ENCODE measurements at regions not wholly inside any gene's neighbourhood (a gene's known extent, or its start where the extent isn't known, plus 50 kb on each side); places are given as distances from the start of the nearest gene placed in this dataset.

DNA sequence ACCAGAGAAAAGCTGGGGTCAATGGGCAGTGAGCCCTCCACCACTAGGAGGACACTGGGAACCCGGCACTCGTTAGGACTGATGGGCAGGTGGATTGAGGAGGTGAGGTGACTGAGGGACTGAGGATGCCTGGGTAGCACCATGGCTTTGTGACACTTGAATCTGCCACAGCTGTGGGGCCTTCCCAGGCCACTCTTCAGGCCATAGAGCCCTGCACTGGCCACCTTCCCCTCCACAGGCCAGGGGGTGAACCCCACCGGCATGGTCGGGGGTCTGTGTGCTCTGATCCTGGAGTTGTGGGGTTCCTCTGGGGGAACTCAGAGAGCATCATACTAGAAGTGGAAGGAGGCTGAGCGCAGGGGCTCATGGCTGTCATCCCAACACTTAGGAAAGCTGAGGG lies 423.5 kb downstream of the ZNF536 start:
- DNase-seq (no peak), ATAC-seq (no peak)
- Histone ChIP-seq H3K4me3 (no peak overlapping the region), H3K27ac (no peak overlapping the region), H3K4me1 (no peaks in the 10 kb centered on the region), H3K9me3 (no peaks in the 10 kb centered on the region), H3K27me3 (no peaks in the 10 kb centered on the region), H3K36me3 (replicated peaks in 1 of 2; ENCODE audit: insufficient read depth in 1 of 2, low read depth in 2 of 2) (no peaks in the 10 kb centered on the region)
- intact Hi-C loops (cut with DNase I): no loop called here
- TF ChIP-seq CTCF (IDR thresholded peaks at IDR 0.05) (no peak), POLR2A (IDR thresholded peaks at IDR 0.05) (no peak)
- WGBS, 2 donors: 77 to 86% methylated on average over 3 to 5 of the region's 5 CpGs

DNA sequence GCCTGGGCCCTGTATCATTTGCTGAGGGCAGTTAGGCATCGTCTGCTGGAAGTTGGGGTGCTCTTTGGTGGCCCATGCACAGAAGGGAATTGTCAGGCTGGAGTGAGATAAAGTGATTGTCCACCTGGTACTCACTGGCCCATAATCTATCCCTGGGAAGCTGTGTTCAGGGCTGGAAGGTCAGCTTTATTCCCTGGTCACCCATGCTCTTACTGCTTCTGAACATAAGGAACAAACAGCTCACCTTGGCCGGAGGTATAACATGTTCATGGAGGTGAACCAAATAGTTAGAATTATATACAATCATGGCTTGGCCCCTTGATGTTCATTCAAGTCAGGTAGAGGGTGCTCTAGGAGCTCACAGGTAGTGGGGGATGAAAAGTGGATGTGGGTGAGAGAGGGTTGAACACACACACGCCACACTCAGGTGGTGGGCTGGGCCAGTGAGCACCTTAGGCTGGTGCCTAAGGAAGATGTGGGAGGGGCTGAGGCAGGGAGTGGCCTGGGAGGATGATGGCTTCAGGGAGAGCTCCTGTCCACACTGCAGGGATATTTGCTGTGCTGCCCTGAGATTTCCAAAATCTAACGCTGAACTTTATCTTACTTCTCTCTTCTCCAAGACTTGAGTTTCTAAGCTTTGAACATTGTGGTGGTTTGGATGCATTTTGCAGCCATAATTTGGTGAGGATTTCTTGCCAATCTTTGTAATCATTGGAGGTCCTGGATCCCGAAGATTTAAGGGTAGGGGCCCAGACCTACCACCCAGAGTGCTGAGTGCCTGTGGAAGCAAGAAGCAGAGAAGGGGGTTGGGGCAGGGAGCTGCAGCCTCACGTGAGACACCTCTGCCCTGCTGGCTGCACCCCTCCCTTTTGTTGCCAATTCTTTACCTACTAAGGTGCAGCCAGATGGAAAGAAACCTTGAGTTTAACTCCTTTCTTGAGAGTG lies 420.6 kb downstream of the ZNF536 start:
- ATAC-seq (no peak), DNase-seq (no peak)
- Histone ChIP-seq H3K27me3 (no peaks in the 10 kb centered on the region), H3K9me3 (no peaks in the 10 kb centered on the region), H3K27ac (no peak overlapping the region), H3K4me1 (no peaks in the 10 kb centered on the region), H3K4me3 (no peak overlapping the region), H3K36me3 (replicated peaks in 1 of 2; ENCODE audit: insufficient read depth in 1 of 2, low read depth in 2 of 2) (no peaks in the 10 kb centered on the region)
- TF ChIP-seq POLR2A (IDR thresholded peaks at IDR 0.05): no peak
- no peak for TF ChIP-seq CTCF (IDR thresholded peaks at IDR 0.05)
- WGBS, 2 donors: 55 to 58% methylated on average over 6 of the region's 6 CpGs
- intact Hi-C loops (cut with DNase I): no loop called here

GRCh38 chr19:30791088-30791487 lies 418.9 kb downstream of the ZNF536 start:
- 53 to 60% methylated on average over 11 to 13 of the region's 13 CpGs for WGBS, 2 donors
- Histone ChIP-seq H3K9me3 (no peaks in the 10 kb centered on the region), H3K36me3 (replicated peaks in 1 of 2; ENCODE audit: insufficient read depth in 1 of 2, low read depth in 2 of 2) (no peaks in the 10 kb centered on the region), H3K27ac (no peak overlapping the region), H3K4me3 (no peak overlapping the region), H3K27me3 (no peaks in the 10 kb centered on the region), H3K4me1 (no peaks in the 10 kb centered on the region)
- TF ChIP-seq POLR2A (IDR thresholded peaks at IDR 0.05): no peak
- no peak for TF ChIP-seq CTCF (IDR thresholded peaks at IDR 0.05)
- DNase-seq (no peak), ATAC-seq (no peak)
- intact Hi-C loops (cut with DNase I): no loop called here

DNA sequence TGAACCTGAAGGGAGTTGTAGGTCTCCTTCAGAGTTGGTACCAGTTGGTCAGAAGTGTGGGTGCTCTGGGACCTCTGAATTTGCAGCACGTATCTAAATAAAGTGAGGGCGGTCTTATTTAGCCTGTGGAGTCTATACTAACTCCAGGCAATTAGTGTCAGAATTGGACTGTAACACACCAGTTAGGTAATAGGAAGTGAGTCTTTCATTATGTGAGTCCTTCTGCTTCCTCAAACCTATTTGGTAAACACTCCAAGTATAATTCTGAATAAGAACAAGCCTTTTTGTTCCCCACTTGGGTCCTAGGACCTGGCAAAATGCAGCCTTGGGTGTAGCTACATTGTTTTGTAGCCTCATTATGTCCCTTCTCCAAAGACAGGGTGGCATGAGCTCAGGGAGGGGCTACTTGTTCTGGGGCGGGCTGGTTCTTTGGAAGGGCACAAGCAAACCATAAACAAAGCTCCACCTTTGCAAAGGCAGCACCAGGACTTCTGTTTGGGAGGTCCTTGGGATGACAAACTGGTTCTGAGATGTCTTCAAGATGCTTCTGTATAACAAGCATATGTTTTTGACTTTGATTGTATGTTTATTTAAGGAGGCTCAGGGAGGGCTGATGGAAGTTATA lies 418.0 kb downstream of the ZNF536 start:
- Histone ChIP-seq H3K27me3 (no peaks in the 10 kb centered on the region), H3K9me3 (no peaks in the 10 kb centered on the region), H3K4me1 (no peaks in the 10 kb centered on the region), H3K36me3 (replicated peaks in 1 of 2; ENCODE audit: insufficient read depth in 1 of 2, low read depth in 2 of 2) (no peaks in the 10 kb centered on the region), H3K27ac (no peak overlapping the region), H3K4me3 (no peak overlapping the region)
- 71% methylated on average over 3 of the region's 3 CpGs for WGBS, 2 donors
- no peak for TF ChIP-seq CTCF (IDR thresholded peaks at IDR 0.05)
- TF ChIP-seq POLR2A (IDR thresholded peaks at IDR 0.05): no peak
- ATAC-seq (no peak), DNase-seq (no peak)
- intact Hi-C loops (cut with DNase I): no loop called here

All from body of pancreas (tissue), 4 donors.